NCI-H774 (cell line): ENCODE measurements at regions not wholly inside any gene's neighbourhood (a gene's known extent, or its start where the extent isn't known, plus 50 kb on each side); places are given as distances from the start of the nearest gene placed in this dataset.

Experiments
- DNase-seq: peaks from one replicate; lab custom pipeline; 2025; lab: John Stamatoyannopoulos, UW

GRCh38 chr20:53837126-53837826 is 233.1 kb downstream of the BCAS1 start:
- no peak for DNase-seq

GRCh38 chr20:53834749-53835148 is 235.6 kb downstream of the BCAS1 start:
- DNase-seq, result no peak

- DNase-seq, result no peak
Observed at GRCh38 chr20:53834062-53834442, 236.3 kb downstream of the BCAS1 start.

GRCh38 chr20:53833333-53834061 is 236.9 kb downstream of the BCAS1 start:
- no peak for DNase-seq

- no peak for DNase-seq
Observed at GRCh38 chr20:53832499-53832898, 237.9 kb downstream of the BCAS1 start.

DNA sequence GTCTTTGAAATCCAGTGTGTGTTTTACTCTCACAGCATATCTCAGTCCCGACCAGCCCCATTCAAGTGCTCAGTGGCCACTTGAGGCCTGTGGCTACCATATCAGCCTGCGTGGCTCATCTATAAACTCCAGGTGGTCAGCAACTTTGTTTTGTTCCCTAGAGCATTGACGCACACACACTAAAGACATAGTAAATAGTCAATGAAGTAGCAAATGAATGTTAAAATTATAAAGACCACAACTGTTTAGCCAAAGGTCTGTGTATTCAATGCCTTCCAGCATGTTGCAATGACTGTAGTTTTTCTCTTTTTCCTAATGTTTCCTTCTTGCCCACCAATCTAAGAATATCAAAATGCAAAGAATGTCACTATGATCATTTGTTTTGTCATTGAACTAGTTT is 238.2 kb upstream of the ZNF217 start:
- no peak for DNase-seq

DNA sequence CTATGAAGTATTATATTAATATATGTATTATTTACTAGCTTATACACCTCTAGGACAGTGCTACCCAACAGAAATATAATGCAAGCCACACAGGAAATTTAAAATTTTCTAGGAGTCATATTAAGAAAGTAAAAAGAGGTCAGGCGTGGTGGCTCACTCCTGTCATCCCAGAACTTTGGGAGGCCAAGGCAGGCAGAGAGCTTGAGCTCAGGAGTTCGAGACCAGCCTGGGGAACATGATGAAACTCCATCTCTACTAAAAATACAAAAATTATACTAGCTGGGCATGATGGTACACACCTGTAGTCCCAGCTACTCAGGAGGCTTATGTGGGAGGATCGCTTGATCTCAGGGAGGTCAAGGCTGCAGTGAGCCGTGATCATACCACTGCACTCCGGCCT is 237.6 kb upstream of the ZNF217 start:
- no peak for DNase-seq

DNA sequence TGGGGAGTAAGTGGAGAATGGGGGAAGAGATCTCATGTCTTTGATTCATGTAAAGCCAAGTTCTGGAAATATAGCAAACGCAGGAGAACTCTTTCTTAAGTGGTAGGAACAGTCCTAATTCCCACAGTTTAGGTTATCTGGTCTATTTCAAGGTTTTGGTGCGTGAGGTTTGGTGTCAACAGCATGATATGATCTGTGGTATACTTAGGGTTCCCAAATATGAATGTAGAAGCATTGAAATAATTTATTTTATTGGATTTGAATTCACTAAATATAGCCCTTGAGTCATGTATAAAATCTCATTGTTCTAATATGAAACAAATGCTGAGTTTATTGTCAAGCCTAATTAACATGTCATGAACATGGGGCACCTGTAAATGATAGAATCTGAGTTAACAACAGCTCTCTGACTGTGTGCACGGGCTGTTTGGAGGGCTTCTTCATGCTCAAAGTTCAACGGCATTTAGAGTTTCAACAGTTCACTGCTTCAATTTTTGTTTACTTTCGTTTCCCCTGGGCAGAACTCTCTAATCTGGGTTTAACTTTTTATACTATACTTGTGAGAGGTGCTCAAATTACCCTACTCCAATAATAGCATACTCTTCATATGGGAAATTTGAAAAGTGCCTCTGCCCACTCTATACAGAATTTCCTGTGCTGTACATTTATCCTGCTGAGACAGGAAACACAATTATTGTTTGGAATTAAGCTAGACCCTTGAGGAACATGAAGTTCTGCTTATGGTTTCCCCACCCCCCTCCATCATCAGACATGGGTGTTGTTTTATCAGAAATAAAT is 236.3 kb upstream of the ZNF217 start:
- DNase-seq, result no peak

DNA sequence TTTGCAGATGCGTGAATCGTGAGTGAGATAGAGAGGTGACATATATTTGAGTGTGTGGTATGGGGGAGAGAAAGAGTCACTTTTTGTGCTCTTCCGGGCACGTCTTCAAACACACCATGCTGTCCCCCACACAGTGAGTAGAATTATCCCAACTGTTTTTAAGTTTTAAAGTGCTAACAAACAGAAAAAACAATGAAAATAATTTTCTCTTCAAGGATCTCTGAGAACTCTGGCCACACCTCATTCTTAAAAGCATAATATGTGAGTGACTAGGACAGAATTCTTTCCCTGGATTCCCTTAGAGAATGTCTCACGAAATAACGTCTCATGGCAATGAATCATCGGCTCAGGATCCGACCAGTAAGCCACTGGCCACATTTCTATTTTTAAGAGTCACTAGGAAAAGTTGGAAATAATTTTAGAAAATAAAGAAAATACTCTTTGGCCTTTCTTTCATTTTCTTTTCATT is 235.7 kb upstream of the ZNF217 start:
- no peak for DNase-seq

- DNase-seq, result no peak
Observed at GRCh38 chr20:53828682-53829254, 235.1 kb upstream of the ZNF217 start.

GRCh38 chr20:53828088-53828681 is 234.5 kb upstream of the ZNF217 start:
- no peak for DNase-seq

DNA sequence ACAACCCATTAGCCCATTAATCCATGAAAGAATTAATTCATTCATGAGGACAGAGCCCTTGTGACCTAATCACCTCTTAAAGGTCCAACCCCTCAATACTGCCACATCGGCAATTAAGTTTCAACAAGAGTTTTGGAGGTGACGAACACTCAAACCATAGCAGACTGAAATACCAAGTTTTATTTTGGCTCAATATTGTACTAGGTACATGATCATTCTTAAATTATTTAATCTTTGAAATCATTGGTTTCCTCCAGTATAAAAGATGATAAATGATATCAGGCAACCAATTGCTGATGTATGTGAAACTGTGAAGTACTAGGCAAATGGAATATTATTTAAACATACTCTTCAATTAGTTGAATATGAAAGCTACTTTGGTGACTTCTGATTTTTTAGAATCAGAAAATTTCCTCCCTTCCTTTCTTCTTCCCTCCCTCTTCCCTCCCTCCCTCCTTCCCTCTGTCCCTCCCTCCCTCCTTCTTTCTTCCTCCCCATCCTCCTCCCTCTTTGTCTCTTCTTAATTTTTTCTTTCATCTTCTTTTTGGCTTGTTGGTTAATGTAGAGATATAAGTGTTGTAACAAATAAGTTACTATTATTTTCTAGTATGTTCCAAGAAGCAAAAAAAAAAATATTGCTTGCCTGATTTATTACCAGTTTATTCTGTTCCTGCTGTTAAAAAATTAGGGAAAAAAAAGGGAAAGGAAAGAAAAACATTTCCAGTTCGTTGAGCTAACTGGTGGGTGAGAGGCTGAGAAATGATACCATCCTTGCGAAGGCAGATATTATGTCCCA is 233.9 kb upstream of the ZNF217 start:
- DNase-seq, result no peak

GRCh38 chr20:53826597-53827291 is 233.1 kb upstream of the ZNF217 start:
- DNase-seq, result no peak

GRCh38 chr20:53826090-53826489 is 232.5 kb upstream of the ZNF217 start:
- no peak for DNase-seq

GRCh38 chr20:53825282-53825681 is 231.6 kb upstream of the ZNF217 start:
- DNase-seq, result no peak

- DNase-seq, result no peak
Observed at GRCh38 chr20:53824779-53825178, 231.1 kb upstream of the ZNF217 start.

DNA sequence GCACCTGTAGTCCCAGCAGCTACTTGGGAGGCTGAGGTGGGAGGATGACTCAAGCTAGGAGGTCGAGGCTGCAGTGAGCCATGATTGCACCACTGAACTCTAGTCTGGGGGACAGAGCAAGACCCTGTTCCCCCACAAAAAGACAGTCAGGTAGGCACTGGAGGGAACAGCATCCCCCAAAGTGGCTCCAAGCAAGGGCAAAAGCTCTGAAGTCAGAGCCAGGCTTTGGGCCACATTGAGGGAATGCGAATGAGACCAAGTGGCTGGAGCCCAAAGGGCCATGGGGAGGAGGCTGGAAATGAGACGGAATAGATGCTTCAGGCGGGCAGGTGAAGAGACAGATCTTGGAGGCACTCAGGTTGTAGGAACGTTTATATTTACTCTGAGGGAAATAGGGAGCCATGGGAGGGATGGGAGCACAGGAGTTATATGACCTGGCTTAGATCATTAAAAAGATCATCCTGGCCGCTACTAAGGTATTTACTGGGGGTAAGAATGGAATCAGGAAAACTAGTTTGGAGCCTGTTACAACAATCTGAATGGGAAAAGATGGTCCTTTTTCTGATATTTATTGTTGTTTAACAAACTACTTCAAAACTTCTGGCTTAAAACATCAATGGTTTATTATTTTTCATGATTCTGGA is 229.6 kb upstream of the ZNF217 start:
- no peak for DNase-seq

DNA sequence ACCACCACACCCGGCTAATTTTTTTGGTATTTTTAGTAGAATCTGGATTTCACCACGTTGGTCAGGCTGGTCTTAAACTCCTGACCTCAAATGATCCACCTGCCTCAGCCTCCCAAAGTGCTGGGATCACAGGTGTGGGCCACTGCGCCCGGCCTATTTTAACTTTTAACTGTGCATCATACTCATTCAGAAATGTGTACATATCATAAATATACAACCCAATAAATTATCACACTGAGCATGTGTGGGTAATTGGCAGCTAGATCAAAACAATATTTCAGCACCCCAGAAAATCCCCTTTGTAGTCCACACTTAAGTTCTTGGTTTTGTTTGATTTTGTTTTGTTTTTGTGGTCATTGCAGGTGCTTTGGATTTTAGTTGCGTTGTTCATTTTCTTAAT is 228.9 kb upstream of the ZNF217 start:
- DNase-seq, result no peak

GRCh38 chr20:53819973-53820451 is 226.4 kb upstream of the ZNF217 start:
- DNase-seq, result no peak
